GM12878 (cell line): ENCODE measurements at regions not wholly inside any gene's neighbourhood (a gene's known extent, or its start where the extent isn't known, plus 50 kb on each side); places are given as distances from the start of the nearest gene placed in this dataset.

Experiments
- ATAC-seq: fragments of 200-7000 bp; cut with Tn5 transposase; 3 replicates; pipeline ENCODE4 v1.9.1; 2020; ENCODE audit warnings: mild to moderate bottlenecking, moderate library complexity
- BruUV-seq: library from RNA; stranded (reverse); fragments of 400-500 nt; replicated peaks from 2 replicates; lab custom pipeline; 2021; lab: Mats Ljungman, UMichigan
- CTCF ChIA-PET: fragments of 300-600 bp; sonication (Branson Sonifier 250); formaldehyde crosslinking; extraction: SDS; loops from one replicate; lab custom pipeline; 2021; ENCODE audit warnings: inconsistent platforms; lab: Yijun Ruan, JAX
- POLR2A ChIA-PET: fragments of 350-600 bp; formaldehyde crosslinking; extraction: SDS; loops from one replicate; lab custom pipeline; 2021; ENCODE audit warnings: inconsistent platforms; lab: Charles Lee
- RAD21 ChIA-PET: fragments of 300-600 bp; sonication (Branson Sonifier 250); formaldehyde crosslinking; loops from one replicate; lab custom pipeline; 2023; ENCODE audit warnings: antibody characterized with exemption; ENCODE audit not compliant: unreplicated experiment; lab: Charles Lee
- SMC1A ChIA-PET: fragments of 300-600 bp; sonication (Branson Sonifier 250); formaldehyde crosslinking; loops from one replicate; lab custom pipeline; 2023; ENCODE audit not compliant: unreplicated experiment, uncharacterized antibody; lab: Charles Lee
- DNase-seq: peaks from one replicate; pipeline ENCODE4 v3.0.0-alpha.2; 2011; ENCODE audit warnings: low read depth, low spot score
- FAIRE-seq: peaks from 3 replicates; lab custom pipeline; 2011; peaks lifted over from hg19 to GRCh38; lab: Jason Lieb, UNC
- H2AFZ ChIP-seq: 2 replicates; pipeline ENCODE4 v1.6.0; 2011; ENCODE audit warnings: low read depth, low read length, control low read depth; ENCODE audit not compliant: control insufficient read depth
- H3K27ac ChIP-seq: 2 replicates; pipeline ENCODE4 v1.5.1; 2011; ENCODE audit warnings: control low read depth; ENCODE audit not compliant: control insufficient read depth, insufficient read depth
- H3K27me3 ChIP-seq, 2 experiments: replicated peaks in 1 of 2; 2 replicates each; pipeline versions ENCODE4 v1.6.0 to v1.6.1; 2011; ENCODE audit warnings: low read length in 1 of 2; ENCODE audit not compliant: control insufficient read depth in 2 of 2, insufficient read depth in 2 of 2
- H3K36me3 ChIP-seq, 2 experiments: 2 replicates each; pipeline ENCODE4 v1.5.1; 2011; ENCODE audit warnings: low read length in 1 of 2; ENCODE audit not compliant: control insufficient read depth in 2 of 2, insufficient read depth in 2 of 2
- H3K4me1 ChIP-seq: 2 replicates; pipeline ENCODE4 v1.6.1; 2011; ENCODE audit warnings: mild to moderate bottlenecking, low read length, moderate library complexity, mixed read lengths; ENCODE audit not compliant: control insufficient read depth, insufficient read depth
- H3K4me2 ChIP-seq: 2 replicates; pipeline ENCODE4 v1.6.0; 2011; ENCODE audit warnings: control low read depth; ENCODE audit not compliant: control insufficient read depth, insufficient read depth
- H3K4me3 ChIP-seq: fragments of 200-600 bp; sonication (generic); 2 replicates; pipeline ENCODE4 v1.5.1; 2016
- H3K79me2 ChIP-seq: 2 replicates; pipeline ENCODE4 v1.6.0; 2011; ENCODE audit warnings: low read length; ENCODE audit not compliant: control insufficient read depth, insufficient read depth
- H3K9ac ChIP-seq: 2 replicates; pipeline ENCODE4 v1.8.0; 2011; ENCODE audit warnings: low read length, control low read depth, mixed read lengths; ENCODE audit not compliant: control insufficient read depth, insufficient read depth
- H3K9me3 ChIP-seq: replicated peaks from 3 replicates; pipeline ENCODE4 v1.5.1; 2011; ENCODE audit warnings: mild to moderate bottlenecking, low read length; ENCODE audit not compliant: control insufficient read depth, insufficient read depth
- H4K20me1 ChIP-seq: 2 replicates; pipeline ENCODE4 v1.6.0; 2011; ENCODE audit not compliant: control insufficient read depth, insufficient read depth
- CHD2 ChIP-seq: IDR thresholded peaks from 2 replicates; pipeline ENCODE4 v1.6.1; 2011; ENCODE audit warnings: low read depth, low read length, improper control_type of control experiment, borderline replicate concordance
- EGR1 ChIP-seq, 2 experiments: IDR thresholded peaks; 1 replicate in 1 of 2; 2 replicates in 1 of 2; pipeline ENCODE4 v1.6.1; 2011 to 2012; ENCODE audit warnings: low read depth in 2 of 2, low read length in 2 of 2, borderline replicate concordance in 1 of 2, mild to moderate bottlenecking in 1 of 2, moderate library complexity in 1 of 2
- ETV6 ChIP-seq, 2 experiments: fragments of 450-650 bp in 1 of 2; IDR thresholded peaks in 1 of 2; conservative IDR thresholded peaks in 1 of 2; 2 replicates each; pipeline ENCODE4 v1.6.1; 2014; ENCODE audit warnings: antibody characterized with exemption in 1 of 2, borderline replicate concordance in 1 of 2, low read depth in 1 of 2, mild to moderate bottlenecking in 1 of 2, moderate library complexity in 1 of 2
- FOS ChIP-seq: IDR thresholded peaks from 3 replicates; pipeline ENCODE4 v1.6.1; 2011; ENCODE audit warnings: borderline replicate concordance; ENCODE audit not compliant: insufficient read length; ENCODE audit errors: extremely low read depth
- MYB ChIP-seq: fragments of 150-350 bp; IDR thresholded peaks from 2 replicates; pipeline ENCODE4 v1.6.1; 2014; ENCODE audit warnings: mild to moderate bottlenecking, low read depth, low read length, borderline replicate concordance
- NRF1 ChIP-seq: conservative IDR thresholded peaks from 2 replicates; pipeline ENCODE4 v1.6.1; 2011; ENCODE audit warnings: mild to moderate bottlenecking, low read depth, low read length, improper control_type of control experiment
- SIN3A ChIP-seq: IDR thresholded peaks from 2 replicates; pipeline ENCODE4 v1.6.1; 2012; ENCODE audit warnings: low read depth, low read length, improper control_type of control experiment
- WGBS: methylation state at CpG from one replicate; pipeline ENCODE4 v1.1.6; 2016; ENCODE audit warnings: low lambda C conversion rate; ENCODE audit not compliant: insufficient replicate concordance, insufficient coverage; ENCODE audit errors: missing lambda C conversion rate; 5-methylcytosine and 5-hydroxymethylcytosine counted together
- in situ Hi-C: fragments of 300-500 bp; cut with MboI; formaldehyde crosslinking; loops from 9 replicates; pipeline ENCODE4 v1.14.3; 2018; ENCODE audit warnings: mixed read lengths
- intact Hi-C: fragments of 100-400 bp; cut with micrococcal nuclease; formaldehyde crosslinking; loops from one replicate; pipeline ENCODE4 v1.14.2; 2022; ENCODE audit not compliant: unreplicated experiment
- TF ChIP-seq, protein P1 (sequence below): fragments of 450-650 bp; IDR thresholded peaks from 2 replicates; pipeline ENCODE4 v1.6.1; 2017; ENCODE audit warnings: mild to moderate bottlenecking
- TF ChIP-seq, protein P2 (sequence below): IDR thresholded peaks from 2 replicates; pipeline ENCODE4 v1.6.1; 2011; ENCODE audit warnings: mild to moderate bottlenecking, low read depth, low read length, moderate library complexity; ENCODE audit not compliant: insufficient replicate concordance

DNA sequence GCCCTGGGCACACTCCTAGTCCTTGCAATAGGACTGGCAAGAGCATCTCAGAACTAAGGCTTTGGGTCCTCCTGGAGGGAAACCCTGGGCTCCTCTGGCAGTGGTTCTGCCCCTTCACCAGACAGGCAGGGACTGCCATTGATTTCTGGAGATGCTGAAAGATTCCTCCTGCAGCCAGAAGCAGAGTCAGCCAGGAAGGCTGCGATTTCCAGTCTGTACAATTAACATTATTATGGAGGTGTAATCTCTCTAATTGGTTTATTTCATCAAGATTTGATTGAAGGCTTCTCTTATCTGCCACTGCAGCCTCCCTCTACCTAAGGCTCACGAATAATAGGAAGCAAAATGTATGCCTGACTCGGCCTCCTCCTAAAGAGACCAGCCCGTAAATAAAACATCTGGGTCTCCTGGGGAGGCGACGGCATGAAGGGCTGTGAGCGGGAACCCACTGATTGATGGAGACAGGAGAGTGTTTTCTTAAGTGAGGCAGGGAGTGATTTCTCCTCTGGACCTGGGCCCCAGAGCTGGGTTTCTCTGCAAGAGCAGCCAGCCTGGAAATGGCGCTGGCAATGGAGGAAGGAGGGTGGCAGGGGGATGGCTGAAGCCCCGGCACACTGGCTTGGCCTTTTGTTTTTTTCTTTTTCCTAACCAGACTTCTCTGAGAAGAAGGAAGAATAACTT is 689.6 kb downstream of the DHX35 start:
- H3K79me2 ChIP-seq, result no peaks in the 10 kb centered on the region
- H3K27ac ChIP-seq, result no peak overlapping the region
- H3K27me3 ChIP-seq, result no peaks in the 10 kb centered on the region; a peak in 1 of 4 replicates
- in situ Hi-C loops, result no loop called here
- RAD21 ChIA-PET, result no interaction called here
- WGBS, result 20% methylated on average over 9 of the region's 9 CpGs
- CTCF ChIA-PET, result no interaction called here
- BruUV-seq, result no TSS peak
- SMC1A ChIA-PET, result no interaction called here
- no peak overlapping the region for H2AFZ ChIP-seq
- no peaks in the 10 kb centered on the region for H3K9me3 ChIP-seq
- POLR2A ChIA-PET, result no interaction called here
- intact Hi-C loops, result no loop called here
- no peaks in the 10 kb centered on the region for H3K36me3 ChIP-seq
- no peak overlapping the region for H3K4me2 ChIP-seq
- no peak overlapping the region for H3K4me3 ChIP-seq
- ATAC-seq, result no peak
- FAIRE-seq, result no peak
- no peak overlapping the region for H3K9ac ChIP-seq
- H3K4me1 ChIP-seq, result no peaks in the 10 kb centered on the region
- H4K20me1 ChIP-seq, result no peaks in the 10 kb centered on the region
- no peak for TF ChIP-seq EGR1 (IDR thresholded peaks at IDR 0.05; ENCODE audit: borderline replicate concordance in 1 of 2, low read depth in 2 of 2, low read length in 2 of 2)
- no peak for TF ChIP-seq ETV6 (conservative IDR thresholded peaks at IDR 0.05 in 1 of 2, IDR thresholded peaks at IDR 0.05 in 1 of 2; ENCODE audit: borderline replicate concordance in 1 of 2, low read depth in 1 of 2)
- no peak for TF ChIP-seq CHD2
- TF ChIP-seq SIN3A, result no peak
- no peak for TF ChIP-seq MYB
- DNase-seq, result no peak

DNA sequence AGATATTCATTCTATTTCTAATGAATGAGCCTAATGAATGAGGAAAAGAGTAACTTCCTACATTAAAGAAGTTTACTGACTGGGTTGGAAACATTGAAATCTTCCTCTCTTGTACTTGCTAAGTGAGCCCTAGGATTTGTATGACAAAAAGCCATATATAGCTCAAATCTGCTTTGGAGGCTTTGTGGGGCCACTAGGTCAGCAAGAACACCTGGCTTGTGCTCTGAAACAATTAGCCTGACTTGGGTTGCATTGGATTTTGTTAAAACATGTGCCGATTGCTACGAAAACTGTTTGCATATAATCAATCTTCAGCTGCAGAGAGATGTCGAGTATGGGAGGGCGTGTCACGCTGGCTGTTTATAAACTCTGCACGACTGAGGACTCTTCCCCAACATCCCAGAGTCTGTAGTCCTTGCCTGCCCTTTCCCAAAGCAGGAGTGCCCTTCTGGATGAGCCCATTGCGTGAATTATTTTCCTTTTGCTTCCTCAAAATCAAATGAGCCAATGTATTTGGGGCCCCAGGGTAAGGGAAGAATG is 684.8 kb downstream of the DHX35 start:
- in situ Hi-C loops (no loop called here), intact Hi-C loops (no loop called here)
- no peak overlapping the region for H2AFZ ChIP-seq
- 13% methylated on average over 7 of the region's 7 CpGs for WGBS
- H3K9ac ChIP-seq, result no peak overlapping the region
- no peaks in the 10 kb centered on the region for H3K4me1 ChIP-seq
- DNase-seq, result no peak
- no peaks in the 10 kb centered on the region for H3K9me3 ChIP-seq
- ChIA-PET POLR2A (no interaction called here), SMC1A (interaction anchor here (1.2 kb wide), 1 partner anchor 16 kb away, joined by 3 read pairs; no protein-coding TSS in a partner anchor), CTCF (no interaction called here), RAD21 (no interaction called here)
- BruUV-seq, result no TSS peak
- no peak overlapping the region for H3K4me3 ChIP-seq
- no peaks in the 10 kb centered on the region for H3K36me3 ChIP-seq
- FAIRE-seq, result no peak
- H3K27ac ChIP-seq, result no peak overlapping the region
- H3K4me2 ChIP-seq, result no peak overlapping the region
- TF ChIP-seq FOS (no peak), NRF1 (no peak)
- TF ChIP-seq, protein P1, sequence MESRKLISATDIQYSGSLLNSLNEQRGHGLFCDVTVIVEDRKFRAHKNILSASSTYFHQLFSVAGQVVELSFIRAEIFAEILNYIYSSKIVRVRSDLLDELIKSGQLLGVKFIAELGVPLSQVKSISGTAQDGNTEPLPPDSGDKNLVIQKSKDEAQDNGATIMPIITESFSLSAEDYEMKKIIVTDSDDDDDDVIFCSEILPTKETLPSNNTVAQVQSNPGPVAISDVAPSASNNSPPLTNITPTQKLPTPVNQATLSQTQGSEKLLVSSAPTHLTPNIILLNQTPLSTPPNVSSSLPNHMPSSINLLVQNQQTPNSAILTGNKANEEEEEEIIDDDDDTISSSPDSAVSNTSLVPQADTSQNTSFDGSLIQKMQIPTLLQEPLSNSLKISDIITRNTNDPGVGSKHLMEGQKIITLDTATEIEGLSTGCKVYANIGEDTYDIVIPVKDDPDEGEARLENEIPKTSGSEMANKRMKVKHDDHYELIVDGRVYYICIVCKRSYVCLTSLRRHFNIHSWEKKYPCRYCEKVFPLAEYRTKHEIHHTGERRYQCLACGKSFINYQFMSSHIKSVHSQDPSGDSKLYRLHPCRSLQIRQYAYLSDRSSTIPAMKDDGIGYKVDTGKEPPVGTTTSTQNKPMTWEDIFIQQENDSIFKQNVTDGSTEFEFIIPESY, result no peak
- TF ChIP-seq, protein P2, sequence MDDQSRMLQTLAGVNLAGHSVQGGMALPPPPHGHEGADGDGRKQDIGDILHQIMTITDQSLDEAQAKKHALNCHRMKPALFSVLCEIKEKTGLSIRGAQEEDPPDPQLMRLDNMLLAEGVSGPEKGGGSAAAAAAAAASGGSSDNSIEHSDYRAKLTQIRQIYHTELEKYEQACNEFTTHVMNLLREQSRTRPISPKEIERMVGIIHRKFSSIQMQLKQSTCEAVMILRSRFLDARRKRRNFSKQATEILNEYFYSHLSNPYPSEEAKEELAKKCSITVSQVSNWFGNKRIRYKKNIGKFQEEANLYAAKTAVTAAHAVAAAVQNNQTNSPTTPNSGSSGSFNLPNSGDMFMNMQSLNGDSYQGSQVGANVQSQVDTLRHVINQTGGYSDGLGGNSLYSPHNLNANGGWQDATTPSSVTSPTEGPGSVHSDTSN, result no peak
- H3K27me3 ChIP-seq, result no peaks in the 10 kb centered on the region; a peak in 1 of 4 replicates
- no peak for ATAC-seq
- H3K79me2 ChIP-seq, result no peaks in the 10 kb centered on the region
- no peaks in the 10 kb centered on the region for H4K20me1 ChIP-seq
